ENCODE measurements at regions not wholly inside any gene's neighbourhood (a gene's known extent, or its start where the extent isn't known, plus 50 kb on each side); places are given as distances from the start of the nearest gene placed in this dataset.

DNA sequence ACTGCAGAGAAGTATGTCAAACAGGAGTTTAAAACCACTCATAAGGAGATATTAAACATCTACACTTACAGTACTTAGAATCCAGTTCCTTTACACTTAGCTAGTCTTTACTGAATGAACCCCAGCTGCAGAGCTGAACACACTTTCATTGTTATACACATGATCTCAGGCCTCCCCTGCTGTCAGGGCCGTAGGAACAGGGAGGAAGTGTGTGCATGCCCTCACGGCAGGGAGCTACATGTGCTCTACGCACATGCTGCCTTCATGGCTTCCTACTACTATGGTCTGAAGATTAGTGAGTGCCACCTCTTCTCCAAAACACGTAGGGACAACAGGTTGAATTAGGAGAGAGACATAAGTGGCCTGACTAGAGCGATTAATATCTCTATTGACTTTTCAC lies 191.5 kb downstream of the SIPA1L2 start:
- no CpG with 5 or more reads among the region's 5 CpGs for WGBS (ENCODE audit: extremely low coverage, insufficient read length, low lambda C conversion rate)
- no peak overlapping the region for H4K8ac ChIP-seq (replicated peaks; ENCODE audit: insufficient read length, low read depth, low read length)

More for the DNA sequence above, 191.5 kb downstream of the SIPA1L2 start:
- Histone ChIP-seq H3K79me2 (ENCODE audit: insufficient read depth, low read length) (0 out of 2 replicates have a peak, but pooled peaks cover 2% of the 10 kb centered on the region), H3K56ac (ENCODE audit: insufficient read length, low read depth, low read length) (no peak overlapping the region), H2BK12ac (ENCODE audit: insufficient read length, low read depth, low read length) (no peak overlapping the region), H2BK15ac (ENCODE audit: low read depth, low read length) (no peak overlapping the region), H2BK20ac (ENCODE audit: low read depth, low read length, poor library complexity, severe bottlenecking) (no peak overlapping the region), H3K9ac (ENCODE audit: extremely low read depth, insufficient read length, low read length) (no peak overlapping the region), H2AFZ (ENCODE audit: low read length) (no peak overlapping the region), H3K18ac (ENCODE audit: insufficient read length, low read depth, low read length) (no peak overlapping the region), H2AK5ac (ENCODE audit: insufficient read length, low read length) (no peak overlapping the region), H3K27me3 (ENCODE audit: insufficient read depth, low read length) (no peaks in the 10 kb centered on the region), H4K91ac (ENCODE audit: insufficient read length, low read depth, low read length) (no peak overlapping the region), H3T11ph (ENCODE audit: low read length) (no peak overlapping the region), H2BK5ac (ENCODE audit: insufficient read length, low read length) (no peak overlapping the region), H3K4ac (ENCODE audit: low read depth, low read length) (no peak overlapping the region), H3K14ac (ENCODE audit: insufficient read depth, low read length) (no peak overlapping the region), H2BK120ac (ENCODE audit: low read depth, low read length, poor library complexity, severe bottlenecking) (no peak overlapping the region), H3K23ac (ENCODE audit: insufficient read length, low read depth, low read length) (no peak overlapping the region), H3K79me1 (ENCODE audit: insufficient read depth, low read depth, low read length, poor library complexity, severe bottlenecking) (no peaks in the 10 kb centered on the region), H3K9me3 (ENCODE audit: control insufficient read depth, low read depth, low read length) (no peaks in the 10 kb centered on the region), H4K5ac (ENCODE audit: insufficient read length, low read depth, low read length) (no peak overlapping the region), H3K4me2 (ENCODE audit: insufficient read depth, insufficient read length, low read length) (no peak overlapping the region), H3K27ac (ENCODE audit: insufficient read length, low read depth, low read length) (no peak overlapping the region), H3K4me1 (ENCODE audit: insufficient read depth, low read length) (peaks cover 8% of the 10 kb centered on the region; the same call in 1 of the 2 replicates), H4K20me1 (ENCODE audit: control insufficient read depth, insufficient read depth, insufficient read length) (no peaks in the 10 kb centered on the region), H3K23me2 (ENCODE audit: insufficient read length, low read depth, low read length, poor library complexity, severe bottlenecking) (no peaks in the 10 kb centered on the region)
- DNase-seq: no peak
- Mint-ChIP-seq H3K4me3 (no peak overlapping the region; a peak in 1 of 5 replicates), H3K9me3 (no peaks in the 10 kb centered on the region), H3K27ac (peak overlapping the region in 1 of 3 experiments; percentile 72; a peak in 1 of 7 replicates), H3K27me3 (ENCODE audit: low read depth) (peaks cover 2% of the 10 kb centered on the region; the same call in 1 of the 2 replicates), H3K4me1 (peaks cover 13 to 16% of the 10 kb centered on the region in 2 experiments), H3K36me3 (ENCODE audit: insufficient read depth in 1 of 3, low read depth in 3 of 3) (peaks cover 0 to 5% (median 0%) of the 10 kb centered on the region in 3 experiments; a peak in 1 of 7 replicates)
- TF ChIP-seq, protein P1, sequence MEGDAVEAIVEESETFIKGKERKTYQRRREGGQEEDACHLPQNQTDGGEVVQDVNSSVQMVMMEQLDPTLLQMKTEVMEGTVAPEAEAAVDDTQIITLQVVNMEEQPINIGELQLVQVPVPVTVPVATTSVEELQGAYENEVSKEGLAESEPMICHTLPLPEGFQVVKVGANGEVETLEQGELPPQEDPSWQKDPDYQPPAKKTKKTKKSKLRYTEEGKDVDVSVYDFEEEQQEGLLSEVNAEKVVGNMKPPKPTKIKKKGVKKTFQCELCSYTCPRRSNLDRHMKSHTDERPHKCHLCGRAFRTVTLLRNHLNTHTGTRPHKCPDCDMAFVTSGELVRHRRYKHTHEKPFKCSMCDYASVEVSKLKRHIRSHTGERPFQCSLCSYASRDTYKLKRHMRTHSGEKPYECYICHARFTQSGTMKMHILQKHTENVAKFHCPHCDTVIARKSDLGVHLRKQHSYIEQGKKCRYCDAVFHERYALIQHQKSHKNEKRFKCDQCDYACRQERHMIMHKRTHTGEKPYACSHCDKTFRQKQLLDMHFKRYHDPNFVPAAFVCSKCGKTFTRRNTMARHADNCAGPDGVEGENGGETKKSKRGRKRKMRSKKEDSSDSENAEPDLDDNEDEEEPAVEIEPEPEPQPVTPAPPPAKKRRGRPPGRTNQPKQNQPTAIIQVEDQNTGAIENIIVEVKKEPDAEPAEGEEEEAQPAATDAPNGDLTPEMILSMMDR (conservative IDR thresholded peaks at IDR 0.05): no peak
